ENCODE measurements at regions not wholly inside any gene's neighbourhood (a gene's known extent, or its start where the extent isn't known, plus 50 kb on each side); places are given as distances from the start of the nearest gene placed in this dataset.

- in situ Hi-C loops (cut with MboI; ENCODE audit: low sequenced_read_pairs in 4 of 4) (no loop called here), intact Hi-C loops (cut with DNase I; ENCODE audit: low total_unique reads) (no loop called here)
- Histone ChIP-seq H3K4me1 (no peaks in the 10 kb centered on the region), H3K36me3 (no peaks in the 10 kb centered on the region), H3K4me3 (no peak overlapping the region), H3K27ac (no peak overlapping the region), H3K9me3 (peaks cover 0 to 5% (median 0%) of the 10 kb centered on the region in 3 donors), H3K27me3 (no peaks in the 10 kb centered on the region)
- ATAC-seq (no peak), DNase-seq (no peak)
- TF ChIP-seq CTCF (IDR thresholded peaks at IDR 0.05 in 4 of 5, conservative IDR thresholded peaks at IDR 0.05 in 1 of 5): no peak
- TF ChIP-seq POLR2A (IDR thresholded peaks at IDR 0.05): no peak
Observed at GRCh38 chr4:95998311-95998710, 158.4 kb downstream of the PDHA2 start.

GRCh38 chr4:96003951-96004740 is 164.3 kb downstream of the PDHA2 start:
- Histone ChIP-seq H3K9me3 (no peaks in the 10 kb centered on the region), H3K36me3 (no peaks in the 10 kb centered on the region), H3K27me3 (no peaks in the 10 kb centered on the region), H3K4me3 (no peak overlapping the region), H3K4me1 (no peaks in the 10 kb centered on the region), H3K27ac (no peak overlapping the region)
- in situ Hi-C loops (cut with MboI; ENCODE audit: low sequenced_read_pairs in 4 of 4): no loop called here
- no peak for ATAC-seq
- TF ChIP-seq CTCF (IDR thresholded peaks at IDR 0.05 in 4 of 5, conservative IDR thresholded peaks at IDR 0.05 in 1 of 5) (no peak), POLR2A (IDR thresholded peaks at IDR 0.05) (no peak)
- intact Hi-C loops (cut with DNase I; ENCODE audit: low total_unique reads): no loop called here
- no peak for DNase-seq

GRCh38 chr4:96009427-96010119 is 169.7 kb downstream of the PDHA2 start:
- DNase-seq: no peak
- Histone ChIP-seq H3K36me3 (no peaks in the 10 kb centered on the region), H3K4me3 (no peak overlapping the region), H3K9me3 (no peaks in the 10 kb centered on the region), H3K27me3 (no peaks in the 10 kb centered on the region), H3K4me1 (no peaks in the 10 kb centered on the region), H3K27ac (no peak overlapping the region)
- TF ChIP-seq POLR2A (IDR thresholded peaks at IDR 0.05) (no peak), CTCF (IDR thresholded peaks at IDR 0.05 in 4 of 5, conservative IDR thresholded peaks at IDR 0.05 in 1 of 5) (no peak)
- intact Hi-C loops (cut with DNase I; ENCODE audit: low total_unique reads): no loop called here
- ATAC-seq: no peak
- in situ Hi-C loops (cut with MboI; ENCODE audit: low sequenced_read_pairs in 4 of 4): no loop called here

- intact Hi-C loops (cut with DNase I; ENCODE audit: low total_unique reads): no loop called here
- in situ Hi-C loops (cut with MboI; ENCODE audit: low sequenced_read_pairs in 4 of 4): no loop called here
- Histone ChIP-seq H3K9me3 (no peaks in the 10 kb centered on the region), H3K4me1 (no peaks in the 10 kb centered on the region), H3K27me3 (no peaks in the 10 kb centered on the region), H3K36me3 (no peaks in the 10 kb centered on the region), H3K4me3 (no peak overlapping the region), H3K27ac (no peak overlapping the region)
- TF ChIP-seq CTCF (IDR thresholded peaks at IDR 0.05 in 4 of 5, conservative IDR thresholded peaks at IDR 0.05 in 1 of 5): no peak
- no peak for TF ChIP-seq POLR2A (IDR thresholded peaks at IDR 0.05)
- no peak for DNase-seq
- no peak for ATAC-seq
Observed at GRCh38 chr4:96012687-96013086, 172.8 kb downstream of the PDHA2 start.
